GM18907 (cell line): ENCODE measurements at regions not wholly inside any gene's neighbourhood (a gene's known extent, or its start where the extent isn't known, plus 50 kb on each side); places are given as distances from the start of the nearest gene placed in this dataset.

Source experiments
- ATAC-seq: cut with Tn5 transposase; IDR thresholded peaks from one replicate; pipeline ENCODE4 v1.9.1; 2021; ENCODE audit warnings: mild to moderate bottlenecking, moderate library complexity; ENCODE audit not compliant: unreplicated experiment

- ATAC-seq = no peak
These were observed 66.6 kb downstream of the TNFAIP3 start for GRCh38 chr6:137933696-137934095.

- ATAC-seq = no peak
These were observed 69.7 kb downstream of the TNFAIP3 start for GRCh38 chr6:137936798-137937197.

GRCh38 chr6:137937834-137938233 lies 70.8 kb downstream of the TNFAIP3 start:
- no peak for ATAC-seq

GRCh38 chr6:137938770-137939379 lies 71.8 kb downstream of the TNFAIP3 start:
- ATAC-seq = no peak

- no peak for ATAC-seq
These were observed 74.9 kb downstream of the TNFAIP3 start for GRCh38 chr6:137941995-137942394.

- ATAC-seq = no peak
These were observed 75.7 kb downstream of the TNFAIP3 start for GRCh38 chr6:137942736-137943135.

- ATAC-seq = peak; percentile 11
These were observed 77.3 kb downstream of the TNFAIP3 start for GRCh38 chr6:137944381-137944780.

- peak; percentile 42 for ATAC-seq
These were observed 77.9 kb downstream of the TNFAIP3 start for GRCh38 chr6:137944793-137945498.

- ATAC-seq = no peak
These were observed 82.8 kb downstream of the TNFAIP3 start for GRCh38 chr6:137949686-137950390.

- ATAC-seq = no peak
These were observed 83.5 kb downstream of the TNFAIP3 start for GRCh38 chr6:137950581-137950980.

GRCh38 chr6:137951064-137951597 lies 84.1 kb downstream of the TNFAIP3 start:
- peak; percentile 64 for ATAC-seq

- no peak for ATAC-seq
These were observed 85.2 kb downstream of the TNFAIP3 start for GRCh38 chr6:137952247-137952646.

GRCh38 chr6:137953761-137954160 lies 86.7 kb downstream of the TNFAIP3 start:
- ATAC-seq = no peak

GRCh38 chr6:137954253-137954652 lies 87.2 kb downstream of the TNFAIP3 start:
- ATAC-seq = no peak

GRCh38 chr6:137956098-137956488 lies 89.0 kb downstream of the TNFAIP3 start:
- ATAC-seq = no peak

GRCh38 chr6:137957471-137957870 lies 90.4 kb downstream of the TNFAIP3 start:
- no peak for ATAC-seq

- no peak for ATAC-seq
These were observed 91.9 kb downstream of the TNFAIP3 start for GRCh38 chr6:137958811-137959565.

- no peak for ATAC-seq
These were observed 95.7 kb downstream of the TNFAIP3 start for GRCh38 chr6:137962725-137963124.

GRCh38 chr6:137964876-137965275 lies 97.8 kb downstream of the TNFAIP3 start:
- peak; percentile 48 for ATAC-seq

- no peak for ATAC-seq
These were observed 100.8 kb downstream of the TNFAIP3 start for GRCh38 chr6:137967689-137968454.
